Left renal cortex interstitium (tissue), 4 donors: ENCODE measurements at regions not wholly inside any gene's neighbourhood (a gene's known extent, or its start where the extent isn't known, plus 50 kb on each side); places are given as distances from the start of the nearest gene placed in this dataset.
A peak's percentile ranks its signal among the peaks of the same experiment; 100 is the strongest.
"Not testable (repeated sequence)": the region's sequence is repeated elsewhere in the genome, so short reads cannot be mapped to it uniquely, and the experiment has no call there.

ENCODE experiments used
- DNase-seq, 4 donors: peaks; one replicate each; pipeline ENCODE4 v3.0.0-alpha.2; 2013; ENCODE audit warnings: low read depth in 4 of 4, low spot score in 2 of 4, missing footprints in 1 of 4

GRCh38 chr18:64674694-64675093 lies 525.8 kb upstream of the LINC00305 start:
- no peak for DNase-seq

- DNase-seq: not testable (repeated sequence)
These were observed 522.4 kb upstream of the LINC00305 start for GRCh38 chr18:64671293-64671692.

- no peak for DNase-seq
These were observed 519.6 kb upstream of the LINC00305 start for GRCh38 chr18:64668461-64668962.

- no peak for DNase-seq
These were observed 514.2 kb upstream of the LINC00305 start for GRCh38 chr18:64663086-64663485.

GRCh38 chr18:64659196-64659595 lies 510.3 kb upstream of the LINC00305 start:
- peak; percentile 20 to 39 (median 26) for DNase-seq

GRCh38 chr18:64653068-64653467 lies 504.2 kb upstream of the LINC00305 start:
- DNase-seq: no peak

GRCh38 chr18:64650068-64650467 lies 501.2 kb upstream of the LINC00305 start:
- DNase-seq: no peak

- no peak for DNase-seq
These were observed 496.9 kb upstream of the LINC00305 start for GRCh38 chr18:64645753-64646152.

- DNase-seq: no peak
These were observed 490.6 kb upstream of the LINC00305 start for GRCh38 chr18:64639536-64639935.

GRCh38 chr18:64620971-64621560 lies 472.2 kb upstream of the LINC00305 start:
- DNase-seq: no peak

- no peak for DNase-seq
These were observed 469.5 kb upstream of the LINC00305 start for GRCh38 chr18:64618390-64618789.

- DNase-seq: peak in 2 of 4 donors; percentile 2 to 13
These were observed 466.1 kb upstream of the LINC00305 start for GRCh38 chr18:64615021-64615420.

- peak in 2 of 4 donors; percentile 2 to 11 for DNase-seq
These were observed 465.6 kb upstream of the LINC00305 start for GRCh38 chr18:64614446-64614845.

GRCh38 chr18:64592246-64592645 lies 443.4 kb upstream of the LINC00305 start:
- no peak for DNase-seq

GRCh38 chr18:64589000-64589399 lies 440.1 kb upstream of the LINC00305 start:
- no peak for DNase-seq

- DNase-seq: no peak
These were observed 417.6 kb upstream of the LINC00305 start for GRCh38 chr18:64566456-64566855.

GRCh38 chr18:64562651-64563050 lies 413.8 kb upstream of the LINC00305 start:
- no peak for DNase-seq

- no peak for DNase-seq
These were observed 397.6 kb upstream of the LINC00305 start for GRCh38 chr18:64546451-64546850.

GRCh38 chr18:64539847-64540246 lies 391.0 kb upstream of the LINC00305 start:
- no peak for DNase-seq

GRCh38 chr18:64528646-64529045 lies 379.8 kb upstream of the LINC00305 start:
- DNase-seq: no peak

- no peak for DNase-seq
These were observed 370.3 kb upstream of the LINC00305 start for GRCh38 chr18:64519201-64519600.

- DNase-seq: no peak
These were observed 369.3 kb upstream of the LINC00305 start for GRCh38 chr18:64518191-64518590.

- DNase-seq: no peak
These were observed 364.5 kb upstream of the LINC00305 start for GRCh38 chr18:64513401-64513800.
